WTC11 (cell line): ENCODE measurements at regions not wholly inside any gene's neighbourhood (a gene's known extent, or its start where the extent isn't known, plus 50 kb on each side); places are given as distances from the start of the nearest gene placed in this dataset.

Experiments
- ATAC-seq: fragments of 200-7000 bp; cut with Tn5 transposase; 2 replicates; pipeline ENCODE4 v1.10.0; 2021; ENCODE audit warnings: mild to moderate bottlenecking, moderate library complexity
- CTCF ChIA-PET: fragments of 300-600 bp; sonication (Branson Sonifier 250); formaldehyde crosslinking; loops from one replicate; lab custom pipeline; 2021; ENCODE audit warnings: antibody characterized with exemption; lab: Charles Lee
- POLR2A ChIA-PET: fragments of 350-600 bp; sonication (Branson Sonifier 250); formaldehyde crosslinking; loops from one replicate; lab custom pipeline; 2021; ENCODE audit warnings: antibody characterized with exemption; lab: Charles Lee
- DNase-seq: peaks from one replicate; pipeline ENCODE4 v3.0.0; 2021; ENCODE audit warnings: low spot score
- H3K27ac Mint-ChIP-seq: 2 replicates; pipeline ENCODE4 v1.8.0; 2021; ENCODE audit warnings: mixed read lengths
- H3K27me3 Mint-ChIP-seq: 2 replicates; pipeline ENCODE4 v1.8.0; 2021; ENCODE audit warnings: low read depth, mild to moderate bottlenecking, moderate library complexity, mixed read lengths
- H3K36me3 Mint-ChIP-seq: 2 replicates; pipeline ENCODE4 v1.8.0; 2021; ENCODE audit warnings: mixed read lengths
- H3K4me1 Mint-ChIP-seq: 2 replicates; pipeline ENCODE4 v1.8.0; 2022; ENCODE audit warnings: mixed read lengths
- H3K4me3 Mint-ChIP-seq: 2 replicates; pipeline ENCODE4 v1.8.0; 2021; ENCODE audit warnings: mild to moderate bottlenecking, moderate library complexity, mixed read lengths
- H3K9me3 Mint-ChIP-seq: 2 replicates; pipeline ENCODE4 v1.8.0; 2021; ENCODE audit warnings: mixed read lengths
- FOXP1 ChIP-seq: sonication (generic); formaldehyde crosslinking; IDR thresholded peaks from 2 replicates; pipeline ENCODE4 v1.8.0; 2022; ENCODE audit warnings: missing genetic modification reagents, mild to moderate bottlenecking, moderate library complexity, borderline replicate concordance
- GABPB1 ChIP-seq: sonication (generic); formaldehyde crosslinking; IDR thresholded peaks from 2 replicates; pipeline ENCODE4 v1.8.1; 2023; ENCODE audit warnings: mild to moderate bottlenecking, missing genetic modification reagents
- GTF2I ChIP-seq: fragments of 250-450 bp; sonication (Bioruptor Pico); conservative IDR thresholded peaks from 2 replicates; pipeline ENCODE4 v1.4.0; 2021; ENCODE audit warnings: mild to moderate bottlenecking
- MAX ChIP-seq: sonication (generic); formaldehyde crosslinking; IDR thresholded peaks from 2 replicates; pipeline ENCODE4 v1.8.0; 2022; ENCODE audit warnings: mild to moderate bottlenecking, missing genetic modification reagents
- NR3C1 ChIP-seq: sonication (generic); formaldehyde crosslinking; conservative IDR thresholded peaks from 2 replicates; pipeline ENCODE4 v1.8.1; 2023; ENCODE audit warnings: low read depth, mild to moderate bottlenecking, missing genetic modification reagents
- PRRX2 ChIP-seq: fragments of 250-450 bp; sonication (Bioruptor Pico); IDR thresholded peaks from 2 replicates; pipeline ENCODE4 v1.8.0; 2021; ENCODE audit warnings: mild to moderate bottlenecking
- RORB ChIP-seq: fragments of 250-450 bp; sonication (Bioruptor Pico); IDR thresholded peaks from 2 replicates; pipeline ENCODE4 v1.9.0; 2021; ENCODE audit warnings: mild to moderate bottlenecking
- SMAD3 ChIP-seq: sonication (generic); formaldehyde crosslinking; IDR thresholded peaks from 2 replicates; pipeline ENCODE4 v1.8.0; 2022; ENCODE audit warnings: missing genetic modification reagents, mild to moderate bottlenecking, borderline replicate concordance
- SMAD4 ChIP-seq: sonication (generic); formaldehyde crosslinking; IDR thresholded peaks from 2 replicates; pipeline ENCODE4 v1.8.0; 2022; ENCODE audit warnings: mild to moderate bottlenecking, missing genetic modification reagents
- TEAD1 ChIP-seq: sonication (generic); formaldehyde crosslinking; IDR thresholded peaks from 2 replicates; pipeline ENCODE4 v1.8.0; 2022; ENCODE audit warnings: mild to moderate bottlenecking, missing genetic modification reagents
- USF1 ChIP-seq: sonication (generic); formaldehyde crosslinking; IDR thresholded peaks from 2 replicates; pipeline ENCODE4 v1.8.0; 2022; ENCODE audit warnings: mild to moderate bottlenecking, missing genetic modification reagents
- ZBTB43 ChIP-seq: sonication (generic); formaldehyde crosslinking; IDR thresholded peaks from 2 replicates; pipeline ENCODE4 v1.8.1; 2023; ENCODE audit warnings: mild to moderate bottlenecking, missing genetic modification reagents
- ZNF263 ChIP-seq: sonication (generic); formaldehyde crosslinking; IDR thresholded peaks from 2 replicates; pipeline ENCODE4 v1.8.1; 2022; ENCODE audit warnings: low read depth, mild to moderate bottlenecking, moderate library complexity, missing genetic modification reagents
- ZNF423 ChIP-seq: fragments of 250-450 bp; sonication (Bioruptor Pico); IDR thresholded peaks from 2 replicates; pipeline ENCODE4 v2.1.2; 2022; ENCODE audit warnings: mild to moderate bottlenecking, moderate library complexity
- TF ChIP-seq, protein P1 (sequence below): fragments of 250-450 bp; sonication (Bioruptor Pico); IDR thresholded peaks from 2 replicates; pipeline ENCODE4 v1.8.0; 2021; ENCODE audit warnings: mild to moderate bottlenecking
- TF ChIP-seq, protein P2 (sequence below): sonication (generic); formaldehyde crosslinking; IDR thresholded peaks from 2 replicates; pipeline ENCODE4 v1.8.1; 2022; ENCODE audit warnings: mild to moderate bottlenecking, moderate library complexity, missing genetic modification reagents
- TF ChIP-seq, protein P3 (sequence below): sonication (generic); formaldehyde crosslinking; IDR thresholded peaks from 2 replicates; pipeline ENCODE4 v1.8.1; 2023; ENCODE audit warnings: mild to moderate bottlenecking, missing genetic modification reagents
- TF ChIP-seq, protein P4 (sequence below): sonication (generic); formaldehyde crosslinking; IDR thresholded peaks from 2 replicates; pipeline ENCODE4 v1.8.0; 2022; ENCODE audit warnings: mild to moderate bottlenecking, missing genetic modification reagents
- TF ChIP-seq, protein P5 (sequence below): sonication (generic); formaldehyde crosslinking; conservative IDR thresholded peaks from 2 replicates; pipeline ENCODE4 v1.8.1; 2022; ENCODE audit warnings: mild to moderate bottlenecking, missing genetic modification reagents
- TF ChIP-seq, protein P6 (sequence below): sonication (generic); formaldehyde crosslinking; IDR thresholded peaks from 2 replicates; pipeline ENCODE4 v1.8.1; 2022; ENCODE audit warnings: mild to moderate bottlenecking, missing genetic modification reagents, moderate library complexity, borderline replicate concordance
- TF ChIP-seq, protein P7 (sequence below): sonication (generic); formaldehyde crosslinking; IDR thresholded peaks from 2 replicates; pipeline ENCODE4 v1.8.1; 2022; ENCODE audit warnings: low read depth, missing genetic modification reagents, borderline replicate concordance

GRCh38 chr2:48199070-48199469, 115.4 kb upstream of the FOXN2 start:
- Mint-ChIP-seq H3K9me3 (peaks cover 5% of the 10 kb centered on the region), H3K27ac (peak overlapping the region; percentile 60; the same call in 1 of the 2 replicates), H3K4me3 (no peak overlapping the region), H3K36me3 (no peaks in the 10 kb centered on the region), H3K27me3 (no peaks in the 10 kb centered on the region), H3K4me1 (peaks cover 48% of the 10 kb centered on the region)
- ChIA-PET CTCF (interaction anchor here (0.7 to 1.2 kb wide), 2 partner anchors 29 to 389 kb away, joined by 3 read pairs; no protein-coding TSS in a partner anchor), POLR2A (no interaction called here)
- DNase-seq: no peak
- TF ChIP-seq GTF2I (CRISPR knock-in tag): no peak
- no peak for TF ChIP-seq GABPB1
- TF ChIP-seq ZBTB43 (CRISPR knock-in tag): no peak
- TF ChIP-seq, protein P1, sequence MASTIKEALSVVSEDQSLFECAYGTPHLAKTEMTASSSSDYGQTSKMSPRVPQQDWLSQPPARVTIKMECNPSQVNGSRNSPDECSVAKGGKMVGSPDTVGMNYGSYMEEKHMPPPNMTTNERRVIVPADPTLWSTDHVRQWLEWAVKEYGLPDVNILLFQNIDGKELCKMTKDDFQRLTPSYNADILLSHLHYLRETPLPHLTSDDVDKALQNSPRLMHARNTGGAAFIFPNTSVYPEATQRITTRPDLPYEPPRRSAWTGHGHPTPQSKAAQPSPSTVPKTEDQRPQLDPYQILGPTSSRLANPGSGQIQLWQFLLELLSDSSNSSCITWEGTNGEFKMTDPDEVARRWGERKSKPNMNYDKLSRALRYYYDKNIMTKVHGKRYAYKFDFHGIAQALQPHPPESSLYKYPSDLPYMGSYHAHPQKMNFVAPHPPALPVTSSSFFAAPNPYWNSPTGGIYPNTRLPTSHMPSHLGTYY (CRISPR knock-in tag): no peak
- TF ChIP-seq ZNF263 (CRISPR knock-in tag): no peak
- TF ChIP-seq, protein P2, sequence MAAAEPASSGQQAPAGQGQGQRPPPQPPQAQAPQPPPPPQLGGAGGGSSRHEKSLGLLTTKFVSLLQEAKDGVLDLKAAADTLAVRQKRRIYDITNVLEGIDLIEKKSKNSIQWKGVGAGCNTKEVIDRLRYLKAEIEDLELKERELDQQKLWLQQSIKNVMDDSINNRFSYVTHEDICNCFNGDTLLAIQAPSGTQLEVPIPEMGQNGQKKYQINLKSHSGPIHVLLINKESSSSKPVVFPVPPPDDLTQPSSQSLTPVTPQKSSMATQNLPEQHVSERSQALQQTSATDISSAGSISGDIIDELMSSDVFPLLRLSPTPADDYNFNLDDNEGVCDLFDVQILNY (CRISPR knock-in tag): no peak
- TF ChIP-seq, protein P3, sequence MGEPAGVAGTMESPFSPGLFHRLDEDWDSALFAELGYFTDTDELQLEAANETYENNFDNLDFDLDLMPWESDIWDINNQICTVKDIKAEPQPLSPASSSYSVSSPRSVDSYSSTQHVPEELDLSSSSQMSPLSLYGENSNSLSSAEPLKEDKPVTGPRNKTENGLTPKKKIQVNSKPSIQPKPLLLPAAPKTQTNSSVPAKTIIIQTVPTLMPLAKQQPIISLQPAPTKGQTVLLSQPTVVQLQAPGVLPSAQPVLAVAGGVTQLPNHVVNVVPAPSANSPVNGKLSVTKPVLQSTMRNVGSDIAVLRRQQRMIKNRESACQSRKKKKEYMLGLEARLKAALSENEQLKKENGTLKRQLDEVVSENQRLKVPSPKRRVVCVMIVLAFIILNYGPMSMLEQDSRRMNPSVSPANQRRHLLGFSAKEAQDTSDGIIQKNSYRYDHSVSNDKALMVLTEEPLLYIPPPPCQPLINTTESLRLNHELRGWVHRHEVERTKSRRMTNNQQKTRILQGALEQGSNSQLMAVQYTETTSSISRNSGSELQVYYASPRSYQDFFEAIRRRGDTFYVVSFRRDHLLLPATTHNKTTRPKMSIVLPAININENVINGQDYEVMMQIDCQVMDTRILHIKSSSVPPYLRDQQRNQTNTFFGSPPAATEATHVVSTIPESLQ (CRISPR knock-in tag): no peak
- no peak for TF ChIP-seq PRRX2
- no peak for TF ChIP-seq FOXP1 (CRISPR knock-in tag)
- TF ChIP-seq, protein P4, sequence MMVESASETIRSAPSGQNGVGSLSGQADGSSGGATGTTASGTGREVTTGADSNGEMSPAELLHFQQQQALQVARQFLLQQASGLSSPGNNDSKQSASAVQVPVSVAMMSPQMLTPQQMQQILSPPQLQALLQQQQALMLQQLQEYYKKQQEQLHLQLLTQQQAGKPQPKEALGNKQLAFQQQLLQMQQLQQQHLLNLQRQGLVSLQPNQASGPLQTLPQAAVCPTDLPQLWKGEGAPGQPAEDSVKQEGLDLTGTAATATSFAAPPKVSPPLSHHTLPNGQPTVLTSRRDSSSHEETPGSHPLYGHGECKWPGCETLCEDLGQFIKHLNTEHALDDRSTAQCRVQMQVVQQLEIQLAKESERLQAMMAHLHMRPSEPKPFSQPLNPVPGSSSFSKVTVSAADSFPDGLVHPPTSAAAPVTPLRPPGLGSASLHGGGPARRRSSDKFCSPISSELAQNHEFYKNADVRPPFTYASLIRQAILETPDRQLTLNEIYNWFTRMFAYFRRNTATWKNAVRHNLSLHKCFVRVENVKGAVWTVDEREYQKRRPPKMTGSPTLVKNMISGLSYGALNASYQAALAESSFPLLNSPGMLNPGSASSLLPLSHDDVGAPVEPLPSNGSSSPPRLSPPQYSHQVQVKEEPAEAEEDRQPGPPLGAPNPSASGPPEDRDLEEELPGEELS (CRISPR knock-in tag): no peak
- no peak for TF ChIP-seq RORB
- ATAC-seq: peak; percentile 82

DNA sequence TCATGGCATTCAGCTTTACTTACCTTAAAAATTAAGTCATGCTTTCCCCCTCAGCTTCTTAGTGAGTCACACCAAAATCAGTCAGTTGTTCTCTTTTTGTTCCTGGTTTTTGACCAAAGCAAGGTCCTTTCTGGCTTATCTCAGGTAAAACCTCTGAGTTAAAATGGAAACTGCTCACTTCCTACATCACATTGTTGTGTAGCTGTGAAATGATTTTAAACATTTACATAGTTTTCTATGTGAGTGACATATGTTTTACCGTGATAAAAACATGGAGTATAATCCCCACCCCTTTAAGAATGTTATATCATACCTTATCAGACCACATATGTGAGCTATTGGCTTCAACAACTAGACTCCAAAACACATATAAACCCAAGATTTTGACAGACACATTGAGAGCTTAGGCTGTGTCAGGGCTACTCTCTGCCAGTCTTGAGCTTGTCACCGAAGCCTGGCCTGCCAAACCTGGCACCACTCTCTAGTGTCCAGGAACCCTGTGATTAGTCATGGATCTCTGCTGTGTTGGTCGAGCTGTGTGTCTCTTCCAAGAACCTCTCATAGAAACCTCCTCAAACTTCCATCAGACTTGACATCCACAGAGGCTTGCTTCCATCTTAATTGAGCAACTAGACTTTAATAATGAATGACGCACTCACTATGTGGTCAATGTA, 113.7 kb upstream of the FOXN2 start:
- Mint-ChIP-seq H3K27ac (no peak overlapping the region), H3K4me1 (peaks cover 55% of the 10 kb centered on the region), H3K4me3 (no peak overlapping the region), H3K9me3 (peaks cover 5% of the 10 kb centered on the region), H3K27me3 (no peaks in the 10 kb centered on the region), H3K36me3 (no peaks in the 10 kb centered on the region)
- POLR2A ChIA-PET: no interaction called here
- ATAC-seq: no peak
- DNase-seq: no peak
- CTCF ChIA-PET: no interaction called here
- TF ChIP-seq, protein P5, sequence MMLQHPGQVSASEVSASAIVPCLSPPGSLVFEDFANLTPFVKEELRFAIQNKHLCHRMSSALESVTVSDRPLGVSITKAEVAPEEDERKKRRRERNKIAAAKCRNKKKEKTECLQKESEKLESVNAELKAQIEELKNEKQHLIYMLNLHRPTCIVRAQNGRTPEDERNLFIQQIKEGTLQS (CRISPR knock-in tag): no peak
- TF ChIP-seq SMAD4 (CRISPR knock-in tag): no peak
- TF ChIP-seq ZNF263 (CRISPR knock-in tag): no peak
- no peak for TF ChIP-seq MAX (CRISPR knock-in tag)
- TF ChIP-seq USF1: no peak
- TF ChIP-seq, protein P6, sequence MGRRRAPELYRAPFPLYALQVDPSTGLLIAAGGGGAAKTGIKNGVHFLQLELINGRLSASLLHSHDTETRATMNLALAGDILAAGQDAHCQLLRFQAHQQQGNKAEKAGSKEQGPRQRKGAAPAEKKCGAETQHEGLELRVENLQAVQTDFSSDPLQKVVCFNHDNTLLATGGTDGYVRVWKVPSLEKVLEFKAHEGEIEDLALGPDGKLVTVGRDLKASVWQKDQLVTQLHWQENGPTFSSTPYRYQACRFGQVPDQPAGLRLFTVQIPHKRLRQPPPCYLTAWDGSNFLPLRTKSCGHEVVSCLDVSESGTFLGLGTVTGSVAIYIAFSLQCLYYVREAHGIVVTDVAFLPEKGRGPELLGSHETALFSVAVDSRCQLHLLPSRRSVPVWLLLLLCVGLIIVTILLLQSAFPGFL (CRISPR knock-in tag): no peak
- TF ChIP-seq SMAD3 (CRISPR knock-in tag): no peak
- no peak for TF ChIP-seq ZNF423 (CRISPR knock-in tag)
- no peak for TF ChIP-seq TEAD1 (CRISPR knock-in tag)
- TF ChIP-seq NR3C1: no peak
- TF ChIP-seq, protein P7, sequence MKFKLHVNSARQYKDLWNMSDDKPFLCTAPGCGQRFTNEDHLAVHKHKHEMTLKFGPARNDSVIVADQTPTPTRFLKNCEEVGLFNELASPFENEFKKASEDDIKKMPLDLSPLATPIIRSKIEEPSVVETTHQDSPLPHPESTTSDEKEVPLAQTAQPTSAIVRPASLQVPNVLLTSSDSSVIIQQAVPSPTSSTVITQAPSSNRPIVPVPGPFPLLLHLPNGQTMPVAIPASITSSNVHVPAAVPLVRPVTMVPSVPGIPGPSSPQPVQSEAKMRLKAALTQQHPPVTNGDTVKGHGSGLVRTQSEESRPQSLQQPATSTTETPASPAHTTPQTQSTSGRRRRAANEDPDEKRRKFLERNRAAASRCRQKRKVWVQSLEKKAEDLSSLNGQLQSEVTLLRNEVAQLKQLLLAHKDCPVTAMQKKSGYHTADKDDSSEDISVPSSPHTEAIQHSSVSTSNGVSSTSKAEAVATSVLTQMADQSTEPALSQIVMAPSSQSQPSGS: no peak
